ENCODE measurements at regions not wholly inside any gene's neighbourhood (a gene's known extent, or its start where the extent isn't known, plus 50 kb on each side); places are given as distances from the start of the nearest gene placed in this dataset.
"Not testable (repeated sequence)": the region's sequence is repeated elsewhere in the genome, so short reads cannot be mapped to it uniquely, and the experiment has no call there.

- no peak for DNase-seq (ENCODE audit: low read depth, low spot score)
Measured at GRCh38 chr9:27672718-27673117, 99.4 kb upstream of the C9orf72 start.

- no peak for DNase-seq (ENCODE audit: low read depth, low spot score)
Measured at GRCh38 chr9:27673641-27674040, 100.4 kb upstream of the C9orf72 start.

GRCh38 chr9:27675354-27675753, 102.1 kb upstream of the C9orf72 start:
- DNase-seq (ENCODE audit: low read depth, low spot score): no peak

GRCh38 chr9:27676827-27677226, 103.5 kb upstream of the C9orf72 start:
- DNase-seq (ENCODE audit: low read depth, low spot score): no peak

GRCh38 chr9:27679338-27679737, 106.1 kb upstream of the C9orf72 start:
- no peak for DNase-seq (ENCODE audit: low read depth, low spot score)

GRCh38 chr9:27683181-27683580, 109.9 kb upstream of the C9orf72 start:
- DNase-seq (ENCODE audit: low read depth, low spot score): no peak

- DNase-seq (ENCODE audit: low read depth, low spot score): no peak
Measured at GRCh38 chr9:27688954-27689353, 115.7 kb upstream of the C9orf72 start.

GRCh38 chr9:27690816-27691215, 117.5 kb upstream of the C9orf72 start:
- not testable (repeated sequence) for DNase-seq (ENCODE audit: low read depth, low spot score)

GRCh38 chr9:27699621-27700020, 126.3 kb upstream of the C9orf72 start:
- no peak for DNase-seq (ENCODE audit: low read depth, low spot score)

GRCh38 chr9:27701016-27701415, 127.7 kb upstream of the C9orf72 start:
- DNase-seq (ENCODE audit: low read depth, low spot score): no peak

- DNase-seq (ENCODE audit: low read depth, low spot score): no peak
Measured at GRCh38 chr9:27701587-27701986, 128.3 kb upstream of the C9orf72 start.

- no peak for DNase-seq (ENCODE audit: low read depth, low spot score)
Measured at GRCh38 chr9:27703216-27703980, 130.1 kb upstream of the C9orf72 start.

GRCh38 chr9:27711241-27711640, 138.0 kb upstream of the C9orf72 start:
- no peak for DNase-seq (ENCODE audit: low read depth, low spot score)

GRCh38 chr9:27712806-27713205, 139.5 kb upstream of the C9orf72 start:
- DNase-seq (ENCODE audit: low read depth, low spot score): no peak

GRCh38 chr9:27714388-27714787, 141.1 kb upstream of the C9orf72 start:
- no peak for DNase-seq (ENCODE audit: low read depth, low spot score)

- DNase-seq (ENCODE audit: low read depth, low spot score): no peak
Measured at GRCh38 chr9:27715651-27716050, 142.4 kb upstream of the C9orf72 start.

- no peak for DNase-seq (ENCODE audit: low read depth, low spot score)
Measured at GRCh38 chr9:27717991-27718390, 144.7 kb upstream of the C9orf72 start.

- DNase-seq (ENCODE audit: low read depth, low spot score): no peak
Measured at GRCh38 chr9:27719711-27720110, 146.4 kb upstream of the C9orf72 start.

GRCh38 chr9:27722866-27723265, 149.6 kb upstream of the C9orf72 start:
- DNase-seq (ENCODE audit: low read depth, low spot score): no peak

- DNase-seq (ENCODE audit: low read depth, low spot score): peak; percentile 74
Measured at GRCh38 chr9:27726244-27727081, 153.2 kb upstream of the C9orf72 start.

GRCh38 chr9:27732494-27732893, 159.2 kb upstream of the C9orf72 start:
- no peak for DNase-seq (ENCODE audit: low read depth, low spot score)

- DNase-seq (ENCODE audit: low read depth, low spot score): no peak
Measured at GRCh38 chr9:27743490-27743889, 170.2 kb upstream of the C9orf72 start.

- DNase-seq (ENCODE audit: low read depth, low spot score): no peak
Measured at GRCh38 chr9:27747450-27747849, 174.2 kb upstream of the C9orf72 start.
